ENCODE measurements at regions not wholly inside any gene's neighbourhood (a gene's known extent, or its start where the extent isn't known, plus 50 kb on each side); places are given as distances from the start of the nearest gene placed in this dataset.
"Not testable (repeated sequence)": the region's sequence is repeated elsewhere in the genome, so short reads cannot be mapped to it uniquely, and the experiment has no call there.

GRCh38 chr12:124674937-124675336 lies 107.5 kb upstream of the NCOR2 start:
- Mint-ChIP-seq H3K27me3 (no peaks in the 10 kb centered on the region), H3K4me3 (no peak overlapping the region), H3K9me3 (peaks cover 0 to 2% (median 0%) of the 10 kb centered on the region in 9 donors), H3K4me1 (peaks cover 0 to 7% (median 5%) of the 10 kb centered on the region in 4 donors), H3K36me3 (no peaks in the 10 kb centered on the region), H3K27ac (no peak overlapping the region)
- POLR2A ChIA-PET: no interaction called here
- ATAC-seq (no peak), DNase-seq (no peak)

GRCh38 chr12:124673801-124674617 lies 106.6 kb upstream of the NCOR2 start:
- no peak overlapping the region for H3K27ac Mint-ChIP-seq
- H3K9me3 Mint-ChIP-seq: peaks cover 0 to 2% (median 0%) of the 10 kb centered on the region in 9 donors
- H3K4me1 Mint-ChIP-seq: peaks cover 0 to 7% (median 5%) of the 10 kb centered on the region in 4 donors
- H3K36me3 Mint-ChIP-seq: no peaks in the 10 kb centered on the region
- no peak overlapping the region for H3K4me3 Mint-ChIP-seq
- POLR2A ChIA-PET: no interaction called here
- H3K27me3 Mint-ChIP-seq: no peaks in the 10 kb centered on the region
- ATAC-seq (no peak), DNase-seq (no peak)

- DNase-seq, ATAC-seq, H3K36me3 Mint-ChIP-seq, H3K27ac Mint-ChIP-seq, H3K4me3 Mint-ChIP-seq, H3K27me3 Mint-ChIP-seq, H3K4me1 Mint-ChIP-seq, POLR2A ChIA-PET: not testable (repeated sequence)
- H3K9me3 Mint-ChIP-seq: peaks cover 0 to 10% (median 0%) of the 10 kb centered on the region in 9 donors
Measured at GRCh38 chr12:124669271-124669721, 101.9 kb upstream of the NCOR2 start.

- Mint-ChIP-seq H3K27ac (no peak overlapping the region), H3K9me3 (peaks cover 0 to 10% (median 0%) of the 10 kb centered on the region in 9 donors), H3K36me3 (peaks cover 0 to 2% (median 0%) of the 10 kb centered on the region in 3 donors), H3K4me3 (no peak overlapping the region), H3K27me3 (peaks cover 0 to 2% (median 0%) of the 10 kb centered on the region in 5 donors), H3K4me1 (peaks cover 0 to 4% (median 0%) of the 10 kb centered on the region in 4 donors)
- ATAC-seq: no peak
- POLR2A ChIA-PET: no interaction called here
- no peak for DNase-seq
Measured at GRCh38 chr12:124668602-124669001, 101.2 kb upstream of the NCOR2 start.

- DNase-seq (no peak), ATAC-seq (no peak)
- Mint-ChIP-seq H3K36me3 (peaks cover 0 to 2% (median 0%) of the 10 kb centered on the region in 3 donors), H3K27ac (no peak overlapping the region), H3K9me3 (peaks cover 0 to 17% (median under 1%) of the 10 kb centered on the region in 9 donors), H3K27me3 (peaks cover 0 to 2% (median 0%) of the 10 kb centered on the region in 5 donors), H3K4me1 (peaks cover 0 to 4% (median 0%) of the 10 kb centered on the region in 4 donors), H3K4me3 (no peak overlapping the region)
- POLR2A ChIA-PET: no interaction called here
Measured at GRCh38 chr12:124667506-124668326, 100.3 kb upstream of the NCOR2 start.

- Mint-ChIP-seq H3K4me1 (peaks cover 0 to 4% (median 0%) of the 10 kb centered on the region in 4 donors), H3K9me3 (peaks cover 0 to 20% (median 4%) of the 10 kb centered on the region in 9 donors), H3K27me3 (peaks cover 0 to 2% (median 0%) of the 10 kb centered on the region in 5 donors), H3K36me3 (peaks cover 0 to 2% (median 0%) of the 10 kb centered on the region in 3 donors), H3K27ac (no peak overlapping the region), H3K4me3 (no peak overlapping the region)
- ATAC-seq: no peak
- DNase-seq: no peak
- POLR2A ChIA-PET: no interaction called here
Measured at GRCh38 chr12:124666722-124667259, 99.4 kb upstream of the NCOR2 start.

- peaks cover 0 to 20% (median 4%) of the 10 kb centered on the region in 9 donors for H3K9me3 Mint-ChIP-seq
- H3K27ac Mint-ChIP-seq: no peak overlapping the region
- POLR2A ChIA-PET: no interaction called here
Measured at GRCh38 chr12:124665511-124665910, 98.1 kb upstream of the NCOR2 start.

GRCh38 chr12:124664395-124665111 lies 97.1 kb upstream of the NCOR2 start:
- H3K4me1 Mint-ChIP-seq: peaks cover 0 to 4% (median 0%) of the 10 kb centered on the region in 4 donors
- no peak overlapping the region for H3K27ac Mint-ChIP-seq
- H3K36me3 Mint-ChIP-seq: peaks cover 0 to 2% (median 0%) of the 10 kb centered on the region in 3 donors
- peaks cover 0 to 2% (median 0%) of the 10 kb centered on the region in 5 donors for H3K27me3 Mint-ChIP-seq
- POLR2A ChIA-PET: no interaction called here
- H3K9me3 Mint-ChIP-seq: peaks cover 0 to 20% (median 4%) of the 10 kb centered on the region in 9 donors
- ATAC-seq (no peak), DNase-seq (no peak)
- H3K4me3 Mint-ChIP-seq: no peak overlapping the region

More at GRCh38 chr12:124665511-124665910, 98.1 kb upstream of the NCOR2 start:
- Mint-ChIP-seq H3K36me3 (peaks cover 0 to 2% (median 0%) of the 10 kb centered on the region in 3 donors), H3K27me3 (peaks cover 0 to 2% (median 0%) of the 10 kb centered on the region in 5 donors), H3K4me3 (no peak overlapping the region), H3K4me1 (peaks cover 0 to 4% (median 0%) of the 10 kb centered on the region in 4 donors)
- DNase-seq: no peak
- ATAC-seq: no peak

GRCh38 chr12:124663771-124664366 lies 96.5 kb upstream of the NCOR2 start:
- no peak overlapping the region for H3K4me3 Mint-ChIP-seq
- H3K4me1 Mint-ChIP-seq: peaks cover 0 to 4% (median 0%) of the 10 kb centered on the region in 4 donors
- peaks cover 0 to 2% (median 0%) of the 10 kb centered on the region in 3 donors for H3K36me3 Mint-ChIP-seq
- H3K27me3 Mint-ChIP-seq: peaks cover 0 to 2% (median 0%) of the 10 kb centered on the region in 5 donors
- peaks cover 0 to 20% (median 4%) of the 10 kb centered on the region in 9 donors for H3K9me3 Mint-ChIP-seq
- no peak overlapping the region for H3K27ac Mint-ChIP-seq
- no peak for DNase-seq
- POLR2A ChIA-PET: no interaction called here
- no peak for ATAC-seq

GRCh38 chr12:124663206-124663605 lies 95.8 kb upstream of the NCOR2 start:
- DNase-seq (no peak), ATAC-seq (no peak)
- no peak overlapping the region for H3K4me3 Mint-ChIP-seq
- peaks cover 0 to 2% (median 0%) of the 10 kb centered on the region in 3 donors for H3K36me3 Mint-ChIP-seq
- H3K27me3 Mint-ChIP-seq: peaks cover 0 to 2% (median 0%) of the 10 kb centered on the region in 5 donors
- H3K27ac Mint-ChIP-seq: no peak overlapping the region
- POLR2A ChIA-PET: no interaction called here
- peaks cover 0 to 4% (median 0%) of the 10 kb centered on the region in 4 donors for H3K4me1 Mint-ChIP-seq
- H3K9me3 Mint-ChIP-seq: peaks cover 0 to 20% (median 4%) of the 10 kb centered on the region in 9 donors

GRCh38 chr12:124661341-124661740 lies 93.9 kb upstream of the NCOR2 start:
- no peaks in the 10 kb centered on the region for H3K36me3 Mint-ChIP-seq
- DNase-seq (no peak), ATAC-seq (no peak)
- POLR2A ChIA-PET: no interaction called here
- H3K27ac Mint-ChIP-seq: no peak overlapping the region
- H3K4me3 Mint-ChIP-seq: no peak overlapping the region
- peaks cover 0 to 12% (median 0%) of the 10 kb centered on the region in 9 donors for H3K9me3 Mint-ChIP-seq
- peaks cover 0 to 4% (median 0%) of the 10 kb centered on the region in 4 donors for H3K4me1 Mint-ChIP-seq
- peaks cover 0 to 2% (median 0%) of the 10 kb centered on the region in 5 donors for H3K27me3 Mint-ChIP-seq

GRCh38 chr12:124660851-124661250 lies 93.4 kb upstream of the NCOR2 start:
- POLR2A ChIA-PET: no interaction called here
- no peak overlapping the region for H3K4me3 Mint-ChIP-seq
- H3K9me3 Mint-ChIP-seq: peaks cover 0 to 11% (median 0%) of the 10 kb centered on the region in 9 donors

More at GRCh38 chr12:124660851-124661250, 93.4 kb upstream of the NCOR2 start:
- Mint-ChIP-seq H3K36me3 (no peaks in the 10 kb centered on the region), H3K27ac (no peak overlapping the region), H3K27me3 (peaks cover 0 to 2% (median 0%) of the 10 kb centered on the region in 5 donors), H3K4me1 (peaks cover 0 to 6% (median 1%) of the 10 kb centered on the region in 4 donors)
- DNase-seq: no peak
- ATAC-seq: no peak
